ENCODE measurements at regions not wholly inside any gene's neighbourhood (a gene's known extent, or its start where the extent isn't known, plus 50 kb on each side); places are given as distances from the start of the nearest gene placed in this dataset.

- TF ChIP-seq EZH2 (IDR thresholded peaks at IDR 0.05; ENCODE audit: low read depth, unreplicated experiment) (no peak), CTCF (conservative IDR thresholded peaks at IDR 0.05; ENCODE audit: low read depth in 2 of 2) (no peak), POLR2AphosphoS5 (IDR thresholded peaks at IDR 0.05; ENCODE audit: low read depth) (no peak), ZNF331 (CRISPR knock-in tag; IDR thresholded peaks at IDR 0.05; ENCODE audit: low read depth) (no peak), REST (IDR thresholded peaks at IDR 0.05; ENCODE audit: unreplicated experiment) (no peak), STAT1 (IDR thresholded peaks at IDR 0.05; ENCODE audit: unreplicated experiment) (no peak), EZH2phosphoT487 (IDR thresholded peaks at IDR 0.05; ENCODE audit: unreplicated experiment) (no peak)
These were observed 119.8 kb upstream of the SLCO3A1 start for GRCh38 chr15:91733661-91734060.
